Mesenchymal stem cell (in vitro differentiated cells and primary cell): ENCODE measurements at regions not wholly inside any gene's neighbourhood (a gene's known extent, or its start where the extent isn't known, plus 50 kb on each side); places are given as distances from the start of the nearest gene placed in this dataset.

Source experiments
- DNase-seq: peaks from one replicate; pipeline ENCODE4 v3.0.0-alpha.2; 2013
- H2AFZ ChIP-seq: one replicate; pipeline ENCODE4 v1.6.1; 2013; ENCODE audit warnings: low read depth, mild to moderate bottlenecking, control low read depth, inconsistent platforms, low read length, moderate library complexity
- H2AK5ac ChIP-seq: 2 replicates; pipeline ENCODE4 v1.6.1; 2013; ENCODE audit warnings: low read length, moderate library complexity, mild to moderate bottlenecking, inconsistent platforms; ENCODE audit not compliant: severe bottlenecking
- H2BK120ac ChIP-seq: one replicate; pipeline ENCODE4 v1.6.1; 2013; ENCODE audit warnings: low read depth, mild to moderate bottlenecking, inconsistent platforms, low read length, moderate library complexity
- H2BK12ac ChIP-seq, 2 experiments: one replicate each; pipeline ENCODE4 v1.6.1; 2013; ENCODE audit warnings: inconsistent platforms in 2 of 2, low read length in 2 of 2, mild to moderate bottlenecking in 2 of 2, moderate library complexity in 2 of 2, control low read depth in 1 of 2
- H2BK15ac ChIP-seq: one replicate; pipeline ENCODE4 v1.6.1; 2013; ENCODE audit warnings: mild to moderate bottlenecking, low read depth, inconsistent platforms; ENCODE audit not compliant: poor library complexity, severe bottlenecking
- H2BK5ac ChIP-seq: 2 replicates; pipeline ENCODE4 v1.6.1; 2013; ENCODE audit warnings: low read depth, mild to moderate bottlenecking, low read length, control low read depth, inconsistent platforms; ENCODE audit not compliant: poor library complexity, severe bottlenecking
- H3K14ac ChIP-seq, 2 experiments: one replicate each; pipeline ENCODE4 v1.6.1; 2013; ENCODE audit warnings: inconsistent platforms in 2 of 2, low read length in 2 of 2, control low read depth in 1 of 2, mild to moderate bottlenecking in 1 of 2, moderate library complexity in 1 of 2
- H3K18ac ChIP-seq, 2 experiments: one replicate each; pipeline ENCODE4 v1.6.1; 2013; ENCODE audit warnings: inconsistent platforms in 2 of 2, low read length in 2 of 2, control low read depth in 1 of 2, low read depth in 1 of 2, mild to moderate bottlenecking in 1 of 2
- H3K23ac ChIP-seq, 2 experiments: one replicate each; pipeline ENCODE4 v1.6.1; 2013; ENCODE audit warnings: inconsistent platforms in 2 of 2, low read length in 2 of 2, mild to moderate bottlenecking in 2 of 2, moderate library complexity in 2 of 2, control low read depth in 1 of 2
- H3K27ac ChIP-seq: 2 replicates; pipeline ENCODE4 v1.5.1; 2013; ENCODE audit warnings: mild to moderate bottlenecking, moderate library complexity, low read length, control low read depth, inconsistent platforms; ENCODE audit not compliant: poor library complexity, severe bottlenecking
- H3K27me3 ChIP-seq, 2 experiments: 2 replicates each; pipeline versions ENCODE4 v1.6.1 to v1.7.0; 2013; ENCODE audit warnings: low read length in 2 of 2, mild to moderate bottlenecking in 2 of 2, moderate library complexity in 2 of 2, control low read depth in 1 of 2, inconsistent platforms in 1 of 2; ENCODE audit not compliant: control insufficient read depth in 1 of 2, insufficient read depth in 1 of 2
- H3K36me3 ChIP-seq, 2 experiments: 2 replicates each; pipeline versions ENCODE4 v1.6.1 to v1.7.0; 2013; ENCODE audit warnings: low read length in 2 of 2, control low read depth in 1 of 2, inconsistent platforms in 1 of 2, low read depth in 1 of 2, mild to moderate bottlenecking in 1 of 2; ENCODE audit not compliant: insufficient read depth in 2 of 2, control insufficient read depth in 1 of 2
- H3K4ac ChIP-seq, 2 experiments: one replicate each; pipeline ENCODE4 v1.6.1; 2013; ENCODE audit warnings: inconsistent platforms in 2 of 2, low read length in 2 of 2, mild to moderate bottlenecking in 2 of 2, moderate library complexity in 2 of 2, control low read depth in 1 of 2, low read depth in 1 of 2
- H3K4me1 ChIP-seq: 2 replicates; pipeline ENCODE4 v1.6.1; 2013; ENCODE audit warnings: low read depth, low read length, control low read depth; ENCODE audit not compliant: control insufficient read depth, insufficient read depth
- H3K4me2 ChIP-seq: 2 replicates; pipeline ENCODE4 v1.6.1; 2013; ENCODE audit warnings: low read length, mild to moderate bottlenecking, inconsistent platforms; ENCODE audit not compliant: poor library complexity, severe bottlenecking
- H3K4me3 ChIP-seq, 2 experiments: 2 replicates each; pipeline versions ENCODE4 v1.5.1 to v1.7.0; 2013; ENCODE audit warnings: low read length in 2 of 2, mild to moderate bottlenecking in 2 of 2, control low read depth in 1 of 2, low read depth in 1 of 2; ENCODE audit not compliant: insufficient read depth in 1 of 2
- H3K79me1 ChIP-seq: replicated peaks from 2 replicates; pipeline ENCODE4 v1.6.1; 2013; ENCODE audit warnings: mild to moderate bottlenecking, control low read depth, low read length, inconsistent platforms; ENCODE audit not compliant: poor library complexity, severe bottlenecking
- H3K9ac ChIP-seq: 2 replicates; pipeline ENCODE4 v1.7.0; 2013; ENCODE audit warnings: mild to moderate bottlenecking, low read length, moderate library complexity
- H3K9me3 ChIP-seq: 2 replicates; pipeline ENCODE4 v1.7.0; 2013; ENCODE audit warnings: mild to moderate bottlenecking, low read length; ENCODE audit not compliant: control insufficient read depth
- H4K8ac ChIP-seq: one replicate; pipeline ENCODE4 v1.6.1; 2013; ENCODE audit warnings: inconsistent platforms, mild to moderate bottlenecking, low read length, moderate library complexity
- H4K91ac ChIP-seq: one replicate; pipeline ENCODE4 v1.6.1; 2013; ENCODE audit warnings: mild to moderate bottlenecking, low read length, inconsistent platforms
- WGBS: methylation state at CpG from one replicate; pipeline ENCODE4 v1.1.7; 2013; ENCODE audit warnings: mixed read lengths; 5-methylcytosine and 5-hydroxymethylcytosine counted together

DNA sequence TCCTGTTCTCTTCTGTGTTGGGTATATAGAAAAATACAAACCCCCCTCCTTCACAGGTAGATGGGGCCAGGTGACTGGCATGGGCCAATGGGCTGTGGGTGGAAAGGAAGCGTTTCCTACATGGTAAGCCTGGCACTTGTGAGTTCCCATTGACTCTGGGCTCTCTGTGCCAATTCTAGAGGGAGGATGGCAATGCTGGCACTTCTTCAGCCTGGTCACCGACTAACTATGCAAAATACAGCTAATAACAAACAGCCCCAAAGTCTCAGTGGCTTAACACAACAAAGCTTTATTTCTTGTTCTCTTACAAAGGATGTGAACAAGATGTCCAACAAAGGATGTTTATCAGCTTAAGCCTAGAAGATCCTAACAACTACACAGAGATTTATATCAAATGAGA lies 258.1 kb downstream of the SYK start:
- H2AK5ac ChIP-seq, result peak overlapping the region; percentile 95
- no peak overlapping the region for H2AFZ ChIP-seq
- no peak overlapping the region for H3K4me3 ChIP-seq
- H3K14ac ChIP-seq, result no peak overlapping the region
- no peak overlapping the region for H2BK15ac ChIP-seq
- H3K27me3 ChIP-seq, result no peaks in the 10 kb centered on the region
- H3K27ac ChIP-seq, result no peak overlapping the region
- no peaks in the 10 kb centered on the region for H3K9me3 ChIP-seq
- H3K23ac ChIP-seq, result no peak overlapping the region
- H2BK120ac ChIP-seq, result no peak overlapping the region
- H3K4me1 ChIP-seq, result peaks cover 4% of the 10 kb centered on the region
- no peaks in the 10 kb centered on the region for H3K36me3 ChIP-seq
- 90% methylated on average over 2 of the region's 2 CpGs for WGBS
- H3K4me2 ChIP-seq, result no peak overlapping the region
- no peaks in the 10 kb centered on the region for H3K79me1 ChIP-seq
- H4K8ac ChIP-seq, result peak overlapping the region; percentile 53
- peak overlapping the region; percentile 54 to 79 for H3K4ac ChIP-seq
- peak overlapping the region; percentile 59 to 94 for H2BK12ac ChIP-seq
- no peak overlapping the region for H2BK5ac ChIP-seq
- peak overlapping the region; percentile 37 to 89 for H3K18ac ChIP-seq
- DNase-seq, result no peak
- peak overlapping the region; percentile 94 for H4K91ac ChIP-seq
- H3K9ac ChIP-seq, result peak overlapping the region; percentile 83

DNA sequence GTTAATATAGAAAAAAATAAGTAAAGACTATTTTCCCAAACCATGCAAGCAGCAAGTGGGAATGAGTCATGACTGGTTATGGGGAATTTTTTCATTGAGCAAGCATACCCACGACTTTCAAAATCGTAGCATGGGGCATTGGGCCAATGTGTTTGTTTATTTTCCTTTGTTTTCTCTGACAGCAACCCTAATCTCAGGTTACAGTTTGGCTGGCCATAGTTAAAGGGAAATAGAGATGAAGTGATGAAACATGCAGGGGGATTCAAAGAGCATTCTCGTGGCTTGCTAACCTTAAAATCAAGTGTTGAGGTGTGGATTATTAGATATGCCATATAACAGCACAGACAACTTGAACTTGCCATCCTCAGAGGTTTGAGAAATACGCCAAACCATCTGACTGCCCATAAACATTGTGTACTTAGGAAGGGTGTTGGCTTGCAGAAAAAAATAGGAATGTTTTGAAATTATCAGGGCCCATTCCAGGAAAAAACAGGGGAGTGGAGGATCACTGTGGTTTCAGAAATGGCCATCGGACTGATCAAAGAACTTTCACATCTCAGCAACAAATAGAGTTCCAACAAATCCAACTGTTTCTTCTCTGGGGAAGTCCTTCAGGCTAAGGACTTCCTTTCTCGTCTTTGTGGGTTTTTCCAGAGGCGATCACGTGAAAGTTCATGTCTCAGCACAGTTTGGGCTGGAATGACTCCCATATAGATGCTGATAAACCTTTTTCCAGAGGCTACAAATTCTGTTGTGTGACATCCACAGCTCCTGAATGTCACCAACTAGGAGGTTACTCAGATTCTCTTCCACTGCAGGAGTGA lies 259.1 kb downstream of the SYK start:
- Histone ChIP-seq H2BK15ac (no peak overlapping the region), H3K27me3 (no peaks in the 10 kb centered on the region), H3K4me3 (peak overlapping the region in 1 of 2 experiments; percentile 2), H2BK12ac (no peak overlapping the region), H2BK5ac (no peak overlapping the region), H3K27ac (peak overlapping the region; percentile 41), H3K18ac (peak overlapping the region in 1 of 2 experiments; percentile 5), H2AK5ac (no peak overlapping the region), H3K4ac (peak overlapping the region in 1 of 2 experiments; percentile 54), H3K4me2 (no peak overlapping the region), H3K4me1 (peaks cover 2% of the 10 kb centered on the region), H4K8ac (no peak overlapping the region), H4K91ac (no peak overlapping the region), H3K9ac (peak overlapping the region; percentile 83), H2BK120ac (no peak overlapping the region), H3K23ac (no peak overlapping the region), H3K79me1 (no peaks in the 10 kb centered on the region), H2AFZ (no peak overlapping the region), H3K36me3 (no peaks in the 10 kb centered on the region), H3K14ac (no peak overlapping the region), H3K9me3 (no peaks in the 10 kb centered on the region)
- DNase-seq, result peak; percentile 98
- WGBS, result 36% methylated on average over 7 of the region's 8 CpGs

DNA sequence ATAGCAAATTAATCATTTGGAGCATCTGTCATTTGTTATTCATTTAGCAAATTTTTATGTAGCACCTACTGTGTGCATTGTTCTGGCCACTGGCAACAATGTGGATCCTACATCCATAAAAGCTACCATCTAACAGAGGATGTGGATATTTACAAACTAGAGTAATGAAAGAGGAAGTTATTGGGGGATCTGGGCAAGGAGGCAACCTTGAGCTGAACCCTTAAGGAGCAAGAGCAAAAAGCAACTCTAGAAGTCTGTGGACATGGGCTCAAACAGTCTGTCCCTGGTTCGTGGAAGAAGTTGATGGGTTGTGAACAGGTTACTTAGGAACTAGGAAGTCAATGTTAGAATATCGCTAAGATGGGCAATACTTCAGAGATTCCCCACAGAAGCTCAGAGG lies 259.9 kb downstream of the SYK start:
- H2BK120ac ChIP-seq, result no peak overlapping the region
- no peaks in the 10 kb centered on the region for H3K36me3 ChIP-seq
- H2AFZ ChIP-seq, result no peak overlapping the region
- no peak overlapping the region for H2BK15ac ChIP-seq
- no peak overlapping the region for H2AK5ac ChIP-seq
- peak overlapping the region in 1 of 2 experiments; percentile 2 for H3K18ac ChIP-seq
- no peak overlapping the region for H4K91ac ChIP-seq
- peak overlapping the region; percentile 83 for H3K9ac ChIP-seq
- H2BK5ac ChIP-seq, result no peak overlapping the region
- H3K27ac ChIP-seq, result no peak overlapping the region
- no peak overlapping the region for H3K14ac ChIP-seq
- no peak overlapping the region for H4K8ac ChIP-seq
- H3K27me3 ChIP-seq, result no peaks in the 10 kb centered on the region
- H2BK12ac ChIP-seq, result peak overlapping the region; percentile 4 to 17
- H3K4me1 ChIP-seq, result peaks cover 2% of the 10 kb centered on the region
- H3K23ac ChIP-seq, result no peak overlapping the region
- H3K9me3 ChIP-seq, result no peaks in the 10 kb centered on the region
- 89% methylated on average over 2 of the region's 2 CpGs for WGBS
- no peak overlapping the region for H3K4me3 ChIP-seq
- H3K4me2 ChIP-seq, result no peak overlapping the region
- no peak overlapping the region for H3K4ac ChIP-seq
- DNase-seq, result no peak
- H3K79me1 ChIP-seq, result no peaks in the 10 kb centered on the region

DNA sequence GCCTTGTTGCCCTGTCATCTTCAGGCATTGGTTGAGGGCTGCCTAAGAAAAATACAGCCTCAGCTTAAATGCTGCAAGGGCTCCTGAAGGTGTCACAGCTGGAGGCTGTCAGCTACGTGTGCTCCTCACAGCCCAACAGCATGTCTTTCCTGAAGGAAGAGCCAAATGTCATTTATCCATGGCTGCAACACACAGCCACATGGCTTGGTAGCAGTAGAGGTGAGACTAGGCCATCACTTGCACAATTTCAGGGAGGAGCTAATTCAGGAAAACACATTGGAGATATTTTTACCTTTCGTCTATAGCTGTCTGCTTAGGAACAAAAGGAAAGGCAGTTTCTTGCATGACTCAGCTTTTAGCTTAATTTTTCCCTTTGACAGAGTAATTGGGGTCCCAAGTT lies 260.7 kb downstream of the SYK start:
- Histone ChIP-seq H2AK5ac (peak overlapping the region; percentile 9), H3K9ac (no peak overlapping the region), H3K4me2 (no peak overlapping the region), H3K27ac (no peak overlapping the region), H3K4me3 (no peak overlapping the region), H2BK15ac (no peak overlapping the region), H3K4ac (no peak overlapping the region), H4K91ac (no peak overlapping the region), H3K4me1 (peaks cover 2% of the 10 kb centered on the region), H3K36me3 (no peaks in the 10 kb centered on the region), H2BK12ac (peak overlapping the region in 1 of 2 experiments; percentile 24), H3K9me3 (no peaks in the 10 kb centered on the region), H3K14ac (no peak overlapping the region), H3K18ac (peak overlapping the region in 1 of 2 experiments; percentile 31), H2BK5ac (no peak overlapping the region), H2AFZ (no peak overlapping the region), H3K23ac (no peak overlapping the region), H3K27me3 (no peaks in the 10 kb centered on the region), H2BK120ac (no peak overlapping the region), H4K8ac (no peak overlapping the region), H3K79me1 (no peaks in the 10 kb centered on the region)
- 68% methylated on average over 2 of the region's 2 CpGs for WGBS
- no peak for DNase-seq
